ENCODE measurements at regions not wholly inside any gene's neighbourhood (a gene's known extent, or its start where the extent isn't known, plus 50 kb on each side); places are given as distances from the start of the nearest gene placed in this dataset.

DNA sequence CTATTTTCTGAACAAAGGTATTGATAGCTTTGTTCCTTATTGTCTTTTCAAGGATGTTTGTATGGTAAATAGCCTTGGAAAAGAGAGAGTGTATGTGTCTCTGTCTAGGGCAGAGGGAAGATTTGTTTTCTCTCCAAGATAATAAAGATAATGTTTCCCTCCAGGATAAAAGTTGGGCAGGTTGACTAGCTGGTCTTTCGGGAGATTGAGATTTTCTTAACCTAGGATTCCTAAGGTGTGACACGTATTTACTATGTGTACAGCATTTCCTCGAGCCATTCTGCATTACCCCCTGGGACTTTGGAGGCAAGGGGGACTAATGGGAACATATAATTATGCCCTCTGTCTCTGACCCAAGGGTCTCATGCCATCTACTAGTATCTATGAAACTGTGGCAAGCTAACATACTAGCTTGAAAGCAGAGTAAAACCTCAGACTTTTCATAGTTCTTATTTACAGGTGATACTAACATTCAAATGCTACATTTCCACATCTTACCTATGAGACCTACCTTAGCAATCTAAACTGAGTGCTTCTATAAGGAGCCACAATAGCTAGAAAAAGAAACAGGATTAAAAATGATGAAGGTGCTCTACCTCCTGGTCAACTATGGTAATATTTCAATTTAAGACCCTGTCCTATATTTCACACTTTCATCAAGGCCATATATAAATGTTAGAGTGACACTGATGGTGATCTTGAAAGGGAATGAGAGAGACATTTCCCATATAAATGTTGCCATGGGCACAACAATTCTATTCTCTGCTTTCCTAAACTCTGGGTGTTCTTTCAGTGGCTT is 252.9 kb upstream of the CBLB start:
- no peaks in the 10 kb centered on the region for H3K36me3 ChIP-seq
- H3K4me3 ChIP-seq: no peak overlapping the region
- no peak for DNase-seq (ENCODE audit: low spot score in 2 of 2)
- H3K27ac ChIP-seq: no peak overlapping the region
- WGBS, 2 donors: 85% methylated on average over 3 of the region's 3 CpGs
- peaks cover 0 to 14% (median 2%) of the 10 kb centered on the region in 4 donors for H3K4me1 ChIP-seq
- H3K9me3 ChIP-seq: no peaks in the 10 kb centered on the region
- H3K27me3 ChIP-seq: no peaks in the 10 kb centered on the region
- TF ChIP-seq, protein P1, sequence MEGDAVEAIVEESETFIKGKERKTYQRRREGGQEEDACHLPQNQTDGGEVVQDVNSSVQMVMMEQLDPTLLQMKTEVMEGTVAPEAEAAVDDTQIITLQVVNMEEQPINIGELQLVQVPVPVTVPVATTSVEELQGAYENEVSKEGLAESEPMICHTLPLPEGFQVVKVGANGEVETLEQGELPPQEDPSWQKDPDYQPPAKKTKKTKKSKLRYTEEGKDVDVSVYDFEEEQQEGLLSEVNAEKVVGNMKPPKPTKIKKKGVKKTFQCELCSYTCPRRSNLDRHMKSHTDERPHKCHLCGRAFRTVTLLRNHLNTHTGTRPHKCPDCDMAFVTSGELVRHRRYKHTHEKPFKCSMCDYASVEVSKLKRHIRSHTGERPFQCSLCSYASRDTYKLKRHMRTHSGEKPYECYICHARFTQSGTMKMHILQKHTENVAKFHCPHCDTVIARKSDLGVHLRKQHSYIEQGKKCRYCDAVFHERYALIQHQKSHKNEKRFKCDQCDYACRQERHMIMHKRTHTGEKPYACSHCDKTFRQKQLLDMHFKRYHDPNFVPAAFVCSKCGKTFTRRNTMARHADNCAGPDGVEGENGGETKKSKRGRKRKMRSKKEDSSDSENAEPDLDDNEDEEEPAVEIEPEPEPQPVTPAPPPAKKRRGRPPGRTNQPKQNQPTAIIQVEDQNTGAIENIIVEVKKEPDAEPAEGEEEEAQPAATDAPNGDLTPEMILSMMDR (IDR thresholded peaks at IDR 0.05): no peak
- TF ChIP-seq EP300 (IDR thresholded peaks at IDR 0.05) (no peak), POLR2A (IDR thresholded peaks at IDR 0.05) (no peak)

DNA sequence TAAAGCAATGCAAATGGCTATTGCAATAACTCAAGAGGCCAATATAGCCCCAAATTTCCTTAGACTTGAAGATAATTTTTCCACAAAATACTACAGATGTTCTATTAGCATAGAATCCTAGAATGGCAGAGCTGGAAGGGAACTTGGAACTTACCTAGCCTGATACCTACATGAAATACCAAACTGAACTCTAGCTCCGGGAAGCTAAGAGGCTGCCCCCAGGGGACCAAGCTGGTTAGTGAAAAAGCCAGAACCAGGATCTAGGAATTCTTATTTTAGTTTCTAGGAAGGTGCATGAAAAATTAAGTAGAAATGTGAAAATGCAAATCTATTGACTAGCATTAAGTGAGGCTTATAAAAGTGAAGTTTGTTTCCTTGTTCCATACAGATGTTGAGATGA is 256.0 kb upstream of the CBLB start:
- Histone ChIP-seq H3K4me3 (no peak overlapping the region), H3K27me3 (no peaks in the 10 kb centered on the region), H3K36me3 (no peaks in the 10 kb centered on the region), H3K9me3 (no peaks in the 10 kb centered on the region), H3K4me1 (peaks cover 0 to 20% (median 6%) of the 10 kb centered on the region in 4 donors), H3K27ac (no peak overlapping the region)
- WGBS, 2 donors: 60 to 77% methylated on average over 1 of the region's 1 CpG
- TF ChIP-seq, protein P1 (IDR thresholded peaks at IDR 0.05): no peak
- TF ChIP-seq EP300 (IDR thresholded peaks at IDR 0.05) (no peak), POLR2A (IDR thresholded peaks at IDR 0.05) (no peak)
- DNase-seq (ENCODE audit: low spot score in 2 of 2): no peak

DNA sequence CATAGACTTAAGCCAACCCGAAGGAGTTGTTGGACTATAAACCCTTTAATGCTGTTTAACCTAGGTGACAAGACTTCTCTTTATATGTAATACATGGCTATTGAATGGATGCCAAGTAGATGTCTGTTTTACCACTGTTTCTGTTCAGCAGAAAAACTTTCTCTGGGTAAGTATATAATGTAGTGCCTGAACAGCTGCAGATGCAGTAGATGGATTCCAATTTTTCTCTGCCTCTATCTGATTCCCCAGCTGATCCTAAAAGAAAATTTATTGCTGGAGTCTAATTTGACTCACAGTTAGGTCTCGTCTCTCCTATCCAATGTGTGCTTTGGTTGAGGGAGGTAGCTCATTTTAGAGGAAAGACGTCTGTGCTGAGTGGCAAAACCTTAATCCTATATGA is 256.5 kb upstream of the CBLB start:
- 54 to 55% methylated on average over 3 of the region's 3 CpGs for WGBS, 2 donors
- Histone ChIP-seq H3K27me3 (no peaks in the 10 kb centered on the region), H3K27ac (no peak overlapping the region), H3K36me3 (no peaks in the 10 kb centered on the region), H3K9me3 (no peaks in the 10 kb centered on the region), H3K4me3 (no peak overlapping the region), H3K4me1 (peaks cover 0 to 25% (median 7%) of the 10 kb centered on the region in 4 donors)
- TF ChIP-seq POLR2A (IDR thresholded peaks at IDR 0.05) (no peak), EP300 (IDR thresholded peaks at IDR 0.05) (no peak)
- TF ChIP-seq, protein P1 (IDR thresholded peaks at IDR 0.05): no peak
- DNase-seq (ENCODE audit: low spot score in 2 of 2): no peak

DNA sequence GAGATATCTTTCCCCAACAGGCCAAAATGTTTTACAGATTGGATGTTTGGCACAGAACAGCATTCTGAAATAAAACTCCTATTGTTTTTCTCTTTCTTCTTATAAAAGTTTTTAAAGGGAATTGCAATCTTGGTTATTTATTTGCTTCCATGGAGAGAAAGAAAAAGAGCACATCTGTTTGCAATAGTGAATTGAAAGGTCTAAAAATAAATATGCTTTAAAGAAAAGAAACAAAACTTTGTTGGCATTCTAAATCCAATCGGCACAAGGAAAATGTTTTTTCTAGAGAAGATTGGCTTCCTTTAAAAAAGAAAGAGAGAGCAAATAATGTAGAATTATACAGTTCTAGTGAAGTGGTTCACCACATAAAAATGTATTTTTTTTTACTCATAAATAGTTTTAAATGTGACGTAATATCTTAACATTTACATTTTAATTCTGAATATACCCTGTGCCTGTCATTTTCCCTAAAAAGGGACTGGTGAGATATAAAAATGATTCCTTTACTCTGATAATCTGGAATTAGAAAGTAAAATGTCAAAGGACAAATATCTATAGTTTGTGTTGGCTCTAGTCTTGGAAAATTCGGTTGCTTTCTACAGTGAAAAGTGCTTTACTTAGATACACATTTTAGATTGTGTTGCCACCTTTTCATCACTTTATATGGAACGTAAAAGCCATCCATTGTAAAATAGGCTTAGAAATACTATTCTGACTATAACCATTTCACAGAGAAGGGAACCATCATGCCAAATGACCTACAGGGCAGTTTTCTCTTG is 257.4 kb upstream of the CBLB start:
- Histone ChIP-seq H3K27ac (peak overlapping the region in 2 of 4 donors; percentile 31 to 52), H3K4me3 (no peak overlapping the region), H3K9me3 (no peaks in the 10 kb centered on the region), H3K4me1 (peaks cover 0 to 34% (median 10%) of the 10 kb centered on the region in 4 donors), H3K36me3 (no peaks in the 10 kb centered on the region), H3K27me3 (no peaks in the 10 kb centered on the region)
- DNase-seq (ENCODE audit: low spot score in 2 of 2): no peak
- WGBS, 2 donors: 26 to 28% methylated on average over 4 of the region's 4 CpGs
- no peak for TF ChIP-seq POLR2A (IDR thresholded peaks at IDR 0.05)
- TF ChIP-seq EP300 (IDR thresholded peaks at IDR 0.05): no peak
- TF ChIP-seq, protein P1 (IDR thresholded peaks at IDR 0.05): no peak

DNA sequence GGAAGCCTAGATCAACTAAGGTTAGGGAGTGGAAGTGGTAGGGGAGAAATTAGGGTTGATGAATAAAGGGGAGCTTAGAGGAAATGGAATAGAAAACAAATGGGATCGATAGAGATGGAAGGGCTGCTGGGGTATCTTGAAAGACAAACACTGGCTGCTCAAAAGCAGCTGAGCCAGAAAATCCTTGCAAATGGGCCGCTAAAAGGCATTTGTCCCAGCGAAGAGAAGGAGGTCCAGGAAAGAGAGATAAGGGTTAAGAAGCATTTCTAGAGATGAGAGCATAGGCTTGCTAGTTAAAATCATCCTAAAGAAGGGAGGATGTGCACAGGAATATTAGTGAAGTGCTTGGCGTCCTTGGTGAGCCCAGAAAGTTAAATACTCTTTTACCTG is 258.0 kb upstream of the CBLB start:
- no peak for TF ChIP-seq POLR2A (IDR thresholded peaks at IDR 0.05)
- TF ChIP-seq, protein P1 (IDR thresholded peaks at IDR 0.05): no peak
- no peak for TF ChIP-seq EP300 (IDR thresholded peaks at IDR 0.05)
- Histone ChIP-seq H3K4me1 (peaks cover 0 to 40% (median 10%) of the 10 kb centered on the region in 4 donors), H3K9me3 (no peaks in the 10 kb centered on the region), H3K36me3 (no peaks in the 10 kb centered on the region), H3K27me3 (no peaks in the 10 kb centered on the region), H3K27ac (peak overlapping the region in 2 of 4 donors; percentile 31 to 52), H3K4me3 (no peak overlapping the region)
- 76 to 77% methylated on average over 4 of the region's 4 CpGs for WGBS, 2 donors
- DNase-seq (ENCODE audit: low spot score in 2 of 2): no peak
